ENCODE measurements at regions not wholly inside any gene's neighbourhood (a gene's known extent, or its start where the extent isn't known, plus 50 kb on each side); places are given as distances from the start of the nearest gene placed in this dataset.

- Histone ChIP-seq H3K27ac (no peak overlapping the region), H3K4me3 (no peak overlapping the region)
- DNase-seq (ENCODE audit: low spot score) = no peak
- TF ChIP-seq CTCF (IDR thresholded peaks at IDR 0.05) = no peak
These were observed 1339.2 kb upstream of the TENM4 start for GRCh38 chr11:80779905-80780605.

GRCh38 chr11:80778941-80779340 is 1338.1 kb upstream of the TENM4 start:
- TF ChIP-seq CTCF (IDR thresholded peaks at IDR 0.05) = no peak
- H3K4me3 ChIP-seq = no peak overlapping the region
- no peak for DNase-seq (ENCODE audit: low spot score)
- H3K27ac ChIP-seq = no peak overlapping the region

DNA sequence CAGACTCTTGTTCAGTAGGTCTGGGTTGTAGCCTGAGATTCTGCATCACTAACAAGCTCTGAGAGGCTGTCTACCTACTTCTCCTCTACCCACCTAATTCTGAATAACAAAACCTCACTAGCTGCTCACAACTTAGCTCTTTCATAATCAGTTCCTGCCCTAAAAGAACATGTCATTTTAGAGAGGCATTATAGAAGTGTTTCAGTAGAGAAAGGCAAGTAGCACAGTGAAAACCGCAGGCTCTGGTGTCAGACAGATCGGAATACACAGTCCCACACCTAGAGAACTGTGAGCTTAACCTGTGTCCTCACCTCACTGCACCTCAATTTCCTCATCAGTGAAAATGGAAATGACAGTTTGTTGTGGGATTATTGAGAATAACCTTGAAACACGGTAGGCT is 1337.6 kb upstream of the TENM4 start:
- TF ChIP-seq CTCF (IDR thresholded peaks at IDR 0.05) = no peak
- DNase-seq (ENCODE audit: low spot score) = no peak
- H3K27ac ChIP-seq = no peak overlapping the region
- H3K4me3 ChIP-seq = no peak overlapping the region

GRCh38 chr11:80773919-80774318 is 1333.1 kb upstream of the TENM4 start:
- no peak for DNase-seq (ENCODE audit: low spot score)
- Histone ChIP-seq H3K4me3 (no peak overlapping the region), H3K27ac (no peak overlapping the region)
- no peak for TF ChIP-seq CTCF (IDR thresholded peaks at IDR 0.05)

DNA sequence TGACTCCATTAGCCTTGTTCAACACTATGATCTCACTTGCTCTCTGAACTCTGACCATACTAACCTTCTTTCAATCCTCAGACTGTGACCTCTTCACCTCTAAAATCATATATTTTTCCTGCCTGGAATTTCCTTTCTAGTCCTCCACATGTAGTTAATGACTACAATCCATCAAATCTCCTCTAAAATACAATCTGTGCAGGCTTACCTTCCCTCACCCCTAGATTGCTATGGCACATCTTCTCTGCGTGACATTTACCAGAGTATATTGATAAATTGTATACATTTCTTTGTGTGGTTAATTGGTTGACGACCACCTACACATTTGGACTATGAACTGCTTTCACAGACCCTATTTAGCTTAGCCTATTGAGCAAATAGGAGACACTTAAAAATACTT is 1330.2 kb upstream of the TENM4 start:
- H3K4me3 ChIP-seq = no peak overlapping the region
- no peak overlapping the region for H3K27ac ChIP-seq
- TF ChIP-seq CTCF (IDR thresholded peaks at IDR 0.05) = no peak
- no peak for DNase-seq (ENCODE audit: low spot score)

DNA sequence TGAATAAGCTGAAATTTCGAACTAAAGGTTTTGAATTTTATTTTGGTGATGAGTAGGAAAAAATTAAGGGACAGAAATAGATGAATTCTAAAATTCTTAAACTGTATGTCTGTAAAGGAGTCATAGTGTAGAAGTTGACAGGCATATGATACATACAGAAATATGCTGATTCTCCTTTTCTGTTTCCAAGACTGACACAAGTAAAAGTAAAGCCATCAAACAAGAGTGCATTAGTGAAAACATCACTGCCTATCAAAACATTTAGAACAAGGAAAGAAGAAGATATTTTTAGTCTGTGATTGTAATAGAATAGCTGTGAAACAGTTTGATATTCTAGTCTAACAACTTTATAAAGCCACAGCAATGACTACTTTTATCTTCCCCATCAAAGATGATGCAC is 1318.0 kb upstream of the TENM4 start:
- DNase-seq (ENCODE audit: low spot score) = no peak
- Histone ChIP-seq H3K27ac (no peak overlapping the region), H3K4me3 (no peak overlapping the region)
- no peak for TF ChIP-seq CTCF (IDR thresholded peaks at IDR 0.05)

DNA sequence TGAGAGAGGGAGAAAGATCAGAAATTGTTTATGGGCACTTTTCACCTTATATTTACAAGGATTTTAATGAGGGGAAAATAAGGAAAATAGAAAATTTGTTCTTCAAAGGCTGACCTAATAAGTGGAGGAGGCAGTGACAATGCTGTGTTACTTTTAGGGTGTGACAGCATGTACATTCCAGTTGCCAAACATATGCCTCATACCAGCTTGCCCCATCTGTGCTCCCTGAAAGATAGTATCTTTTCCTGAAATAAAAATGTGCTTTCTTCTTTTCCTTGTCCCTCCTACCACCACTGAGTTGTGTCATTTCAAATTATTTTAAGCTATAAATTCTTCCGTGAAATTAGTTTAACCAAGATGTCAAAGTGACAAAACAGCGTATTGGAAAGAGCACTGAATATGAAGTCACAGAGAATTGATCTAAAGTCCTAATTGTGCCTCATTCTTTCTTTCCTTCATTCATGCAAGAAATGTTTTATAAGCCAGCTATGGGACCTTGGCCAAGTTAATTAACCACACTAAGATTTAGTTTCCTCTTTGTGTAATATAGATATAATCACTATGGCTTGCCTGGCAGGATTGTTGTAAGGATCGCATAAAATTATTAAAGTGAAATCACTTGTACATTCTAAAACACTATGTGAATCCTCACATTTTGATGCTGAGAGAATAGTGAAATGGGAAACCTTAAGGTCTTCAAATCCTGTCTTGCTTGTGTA is 1307.5 kb upstream of the TENM4 start:
- TF ChIP-seq CTCF (IDR thresholded peaks at IDR 0.05) = no peak
- no peak overlapping the region for H3K27ac ChIP-seq
- H3K4me3 ChIP-seq = no peak overlapping the region
- DNase-seq (ENCODE audit: low spot score) = no peak

Measured in coronary artery (tissue), 2 donors.